Caco-2 (cell line): ENCODE measurements at regions not wholly inside any gene's neighbourhood (a gene's known extent, or its start where the extent isn't known, plus 50 kb on each side); places are given as distances from the start of the nearest gene placed in this dataset.

ENCODE experiments used
- BruUV-seq: library from RNA; stranded (reverse); fragments of 400-500 nt; replicated peaks from 2 replicates; lab custom pipeline; 2021; lab: Mats Ljungman, UMichigan
- CTCF ChIA-PET: fragments of 300-600 bp; sonication (Branson Sonifier 250); formaldehyde crosslinking; loops from one replicate; lab custom pipeline; 2022; ENCODE audit warnings: antibody characterized with exemption; lab: Charles Lee
- POLR2A ChIA-PET: fragments of 300-600 bp; sonication (Branson Sonifier 250); formaldehyde crosslinking; loops from one replicate; lab custom pipeline; 2022; ENCODE audit warnings: antibody characterized with exemption; lab: Charles Lee
- DNase-seq, 2 experiments: peaks; one replicate each; pipeline versions ENCODE4 v3.0.0 to v3.0.0-alpha.2; 2020 to 2022
- H3K27me3 ChIP-seq: replicated peaks from 2 replicates; pipeline ENCODE4 v1.6.0; 2011; ENCODE audit warnings: low read length; ENCODE audit not compliant: control insufficient read depth, insufficient read depth
- H3K36me3 ChIP-seq: 2 replicates; pipeline ENCODE4 v1.5.1; 2011; ENCODE audit warnings: low read length; ENCODE audit not compliant: control insufficient read depth, insufficient read depth
- H3K4me1 ChIP-seq: fragments of 250-450 bp; sonication (Bioruptor Pico); 2 replicates; pipeline ENCODE4 v1.5.1; 2020; ENCODE audit warnings: mild to moderate bottlenecking
- H3K4me3 ChIP-seq: 2 replicates; pipeline ENCODE4 v1.5.1; 2011; ENCODE audit warnings: low read depth, mild to moderate bottlenecking, control low read depth, low read length
- H3K9me3 ChIP-seq: fragments of 250-450 bp; sonication (Bioruptor Pico); 2 replicates; pipeline ENCODE4 v1.5.1; 2020; ENCODE audit warnings: mild to moderate bottlenecking, moderate library complexity
- H3K27ac Mint-ChIP-seq: one replicate; pipeline ENCODE4 v1.8.0; 2022; ENCODE audit warnings: mixed read lengths; ENCODE audit not compliant: unreplicated experiment
- H3K27me3 Mint-ChIP-seq: one replicate; pipeline ENCODE4 v1.8.0; 2022; ENCODE audit warnings: mixed read lengths; ENCODE audit not compliant: insufficient read depth, unreplicated experiment
- H3K36me3 Mint-ChIP-seq: one replicate; pipeline ENCODE4 v1.8.0; 2022; ENCODE audit warnings: mild to moderate bottlenecking, mixed read lengths; ENCODE audit not compliant: insufficient read depth, unreplicated experiment
- H3K4me1 Mint-ChIP-seq: one replicate; pipeline ENCODE4 v1.8.0; 2022; ENCODE audit warnings: low read depth, mixed read lengths; ENCODE audit not compliant: unreplicated experiment
- H3K4me3 Mint-ChIP-seq: one replicate; pipeline ENCODE4 v1.8.0; 2022; ENCODE audit warnings: mild to moderate bottlenecking, moderate library complexity, mixed read lengths; ENCODE audit not compliant: unreplicated experiment
- H3K9me3 Mint-ChIP-seq: one replicate; pipeline ENCODE4 v1.8.0; 2022; ENCODE audit warnings: mixed read lengths; ENCODE audit not compliant: unreplicated experiment
- CTCF ChIP-seq, 2 experiments: fragments of 200-600 bp in 1 of 2; IDR thresholded peaks; 1 replicate in 1 of 2; 2 replicates in 1 of 2; pipeline versions ENCODE4 v1.5.1 to v1.8.0; 2011 to 2022; ENCODE audit warnings: antibody characterized with exemption in 1 of 2, control low read depth in 1 of 2, inconsistent platforms in 1 of 2, low read depth in 1 of 2, low read length in 1 of 2, mild to moderate bottlenecking in 1 of 2, moderate library complexity in 1 of 2; ENCODE audit not compliant: insufficient read depth in 1 of 2, severe bottlenecking in 1 of 2, unreplicated experiment in 1 of 2
- intact Hi-C: fragments of 100-400 bp; cut with micrococcal nuclease; formaldehyde crosslinking; loops from one replicate; pipeline ENCODE4 v1.10.0; 2022; ENCODE audit not compliant: unreplicated experiment

- ChIA-PET POLR2A (no interaction called here), CTCF (no interaction called here)
- no TSS peak for BruUV-seq
- Mint-ChIP-seq H3K4me1 (no peaks in the 10 kb centered on the region), H3K36me3 (no peaks in the 10 kb centered on the region), H3K27ac (no peak overlapping the region), H3K4me3 (no peak overlapping the region), H3K27me3 (peaks cover 6% of the 10 kb centered on the region), H3K9me3 (no peaks in the 10 kb centered on the region)
- no peaks in the 10 kb centered on the region for H3K9me3 ChIP-seq
- H3K4me3 ChIP-seq: no peak overlapping the region
- no peaks in the 10 kb centered on the region for H3K4me1 ChIP-seq
- TF ChIP-seq CTCF (IDR thresholded peaks at IDR 0.05; ENCODE audit: insufficient read depth in 1 of 2, low read depth in 1 of 2, low read length in 1 of 2, severe bottlenecking in 1 of 2, unreplicated experiment in 1 of 2): no peak
- no peaks in the 10 kb centered on the region for H3K27me3 ChIP-seq
- no peak for DNase-seq
- intact Hi-C loops: no loop called here
- H3K36me3 ChIP-seq: no peaks in the 10 kb centered on the region
Measured at GRCh38 chr15:46328821-46329220, 694.0 kb downstream of the SQOR start.

GRCh38 chr15:46329876-46330275 is 695.0 kb downstream of the SQOR start:
- ChIA-PET POLR2A (no interaction called here), CTCF (no interaction called here)
- Histone ChIP-seq H3K36me3 (no peaks in the 10 kb centered on the region), H3K4me3 (no peak overlapping the region), H3K9me3 (no peaks in the 10 kb centered on the region), H3K27me3 (no peaks in the 10 kb centered on the region), H3K4me1 (no peaks in the 10 kb centered on the region)
- Mint-ChIP-seq H3K4me3 (no peak overlapping the region), H3K36me3 (no peaks in the 10 kb centered on the region), H3K27ac (no peak overlapping the region), H3K27me3 (peaks cover 6% of the 10 kb centered on the region), H3K9me3 (no peaks in the 10 kb centered on the region), H3K4me1 (no peaks in the 10 kb centered on the region)
- BruUV-seq: no TSS peak
- DNase-seq: no peak
- no peak for TF ChIP-seq CTCF (IDR thresholded peaks at IDR 0.05; ENCODE audit: insufficient read depth in 1 of 2, low read depth in 1 of 2, low read length in 1 of 2, severe bottlenecking in 1 of 2, unreplicated experiment in 1 of 2)
- intact Hi-C loops: no loop called here

GRCh38 chr15:46331546-46331945 is 696.7 kb downstream of the SQOR start:
- Mint-ChIP-seq H3K9me3 (no peaks in the 10 kb centered on the region), H3K4me3 (no peak overlapping the region), H3K27ac (no peak overlapping the region), H3K27me3 (peaks cover 6% of the 10 kb centered on the region), H3K4me1 (no peaks in the 10 kb centered on the region), H3K36me3 (no peaks in the 10 kb centered on the region)
- DNase-seq: no peak
- CTCF ChIA-PET: no interaction called here
- Histone ChIP-seq H3K4me1 (no peaks in the 10 kb centered on the region), H3K9me3 (no peaks in the 10 kb centered on the region), H3K36me3 (no peaks in the 10 kb centered on the region), H3K27me3 (no peaks in the 10 kb centered on the region), H3K4me3 (no peak overlapping the region)
- TF ChIP-seq CTCF (IDR thresholded peaks at IDR 0.05; ENCODE audit: insufficient read depth in 1 of 2, low read depth in 1 of 2, low read length in 1 of 2, severe bottlenecking in 1 of 2, unreplicated experiment in 1 of 2): no peak
- POLR2A ChIA-PET: no interaction called here
- BruUV-seq: no TSS peak
- intact Hi-C loops: no loop called here
